Dedifferentiated amniotic fluid mesenchymal stem cell (primary cell): ENCODE measurements at regions not wholly inside any gene's neighbourhood (a gene's known extent, or its start where the extent isn't known, plus 50 kb on each side); places are given as distances from the start of the nearest gene placed in this dataset.
"Not testable (repeated sequence)": the region's sequence is repeated elsewhere in the genome, so short reads cannot be mapped to it uniquely, and the experiment has no call there.

Experiments used
- DNase-seq: peaks from one replicate; pipeline ENCODE4 v3.0.0-alpha.2; 2016; ENCODE audit errors: extremely low spot score

DNA sequence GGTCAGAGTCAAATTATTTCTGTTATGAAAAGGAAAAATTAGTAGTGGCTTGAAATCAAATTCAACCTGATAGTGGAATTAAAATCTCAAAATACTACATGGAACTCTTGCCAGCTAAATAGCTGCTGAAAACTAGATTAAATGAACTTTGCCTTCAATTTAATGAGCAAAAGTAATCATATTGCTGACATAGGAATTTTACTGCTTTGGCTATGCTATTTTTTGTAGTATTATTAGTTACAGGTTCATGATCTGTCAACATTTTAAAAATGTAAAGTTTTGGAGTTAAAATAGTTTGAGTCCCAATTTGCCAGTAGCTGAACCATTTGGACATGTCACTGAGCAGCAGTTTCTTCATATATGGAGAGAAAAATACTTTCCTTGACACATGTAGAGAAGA, 81.4 kb downstream of the RERGL start:
- DNase-seq, result no peak

DNA sequence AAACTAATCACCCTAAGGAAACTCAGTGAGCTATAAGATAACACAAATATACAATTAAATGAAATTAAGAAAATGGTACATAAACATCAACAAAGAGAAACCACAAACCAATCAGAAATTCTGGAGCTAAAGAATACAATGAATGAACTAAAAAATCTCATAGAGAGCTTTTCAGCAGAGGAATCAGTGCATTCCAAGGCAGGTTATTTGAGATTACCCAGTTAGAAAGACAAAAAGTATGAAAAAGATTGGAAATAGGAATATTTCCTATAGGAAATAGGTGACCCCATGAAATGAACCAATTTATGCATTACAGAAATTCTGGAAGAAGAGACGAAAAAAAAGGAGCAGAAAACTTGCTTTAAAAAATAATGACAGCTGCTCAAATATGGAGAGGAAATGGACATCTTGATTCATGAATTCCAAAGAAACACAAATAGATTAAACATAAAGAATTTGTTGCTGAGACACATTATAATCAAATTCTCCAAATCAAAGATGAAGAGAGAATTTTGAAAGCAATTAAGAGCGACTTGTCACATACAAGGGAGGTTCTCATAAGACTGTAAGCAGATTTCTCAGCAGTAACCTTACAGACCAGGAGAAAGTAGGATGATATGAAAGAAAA, 90.7 kb downstream of the RERGL start:
- DNase-seq, result no peak

DNA sequence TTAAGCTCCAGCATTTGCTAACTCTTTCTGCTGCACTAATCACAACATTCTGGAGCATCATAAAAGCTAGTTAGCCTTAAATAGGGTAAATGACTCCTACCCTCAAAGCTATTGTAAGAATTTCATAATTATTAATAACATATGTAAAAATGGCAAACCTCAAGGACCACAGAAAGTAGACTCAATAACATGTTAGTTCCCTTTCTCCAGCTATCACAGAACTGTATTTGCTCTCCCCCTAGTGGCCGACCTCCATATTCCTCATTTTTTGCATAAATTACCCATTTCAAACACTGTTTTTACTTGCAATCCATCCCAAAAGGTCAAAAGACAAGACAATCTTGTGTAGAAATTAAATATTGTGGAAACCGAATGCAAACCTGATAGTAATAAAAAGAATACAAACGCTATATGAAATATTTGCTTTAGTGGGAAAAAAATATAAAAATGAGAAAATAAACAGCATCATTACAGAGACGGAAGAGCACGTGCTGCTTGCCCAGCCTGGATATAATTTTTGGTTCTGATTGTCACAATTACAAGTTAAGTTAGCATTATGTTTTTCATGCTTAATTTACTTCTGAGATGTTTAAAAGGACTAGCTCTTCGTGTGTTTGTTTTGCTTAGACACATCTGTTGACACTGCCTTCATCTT, 97.9 kb downstream of the RERGL start:
- peak; percentile 37 for DNase-seq

DNA sequence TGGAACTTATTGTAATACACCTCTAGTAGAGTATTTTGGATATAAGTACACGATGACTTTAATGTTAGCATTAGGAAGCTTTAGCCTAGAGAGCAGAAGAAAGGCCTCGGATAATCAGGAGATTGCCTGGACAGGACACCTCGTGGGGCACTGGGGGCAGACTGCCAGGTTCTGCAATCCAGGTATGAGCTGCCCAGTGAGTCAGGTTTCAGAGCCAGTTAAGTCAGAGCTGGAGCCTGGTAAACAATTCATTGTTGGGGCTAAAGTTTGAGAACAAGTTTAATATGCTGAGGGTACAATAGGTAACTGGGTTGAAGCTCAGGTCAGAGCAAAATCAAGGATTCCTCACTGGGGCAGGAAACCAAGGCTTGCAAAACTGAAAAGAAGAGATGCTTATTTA, 107.4 kb downstream of the RERGL start:
- no peak for DNase-seq

DNA sequence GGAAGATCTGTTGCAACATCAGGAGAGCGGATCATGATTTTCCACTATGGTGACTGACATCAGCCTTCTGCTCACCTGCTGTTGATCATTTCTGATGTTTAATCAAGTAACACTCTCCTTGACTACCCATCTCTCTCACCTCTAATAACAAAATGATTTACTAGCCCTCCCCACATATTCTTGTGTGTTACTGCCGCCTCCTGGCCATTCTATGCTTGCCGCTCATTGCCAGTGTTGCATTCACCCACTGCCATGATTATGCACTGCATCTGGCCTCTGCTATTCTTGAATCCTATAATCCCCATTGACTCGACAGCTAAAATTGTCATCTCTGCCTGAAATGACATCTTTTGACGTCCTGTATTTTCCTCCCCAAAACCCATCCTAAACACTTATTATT, 113.8 kb downstream of the RERGL start:
- no peak for DNase-seq

DNA sequence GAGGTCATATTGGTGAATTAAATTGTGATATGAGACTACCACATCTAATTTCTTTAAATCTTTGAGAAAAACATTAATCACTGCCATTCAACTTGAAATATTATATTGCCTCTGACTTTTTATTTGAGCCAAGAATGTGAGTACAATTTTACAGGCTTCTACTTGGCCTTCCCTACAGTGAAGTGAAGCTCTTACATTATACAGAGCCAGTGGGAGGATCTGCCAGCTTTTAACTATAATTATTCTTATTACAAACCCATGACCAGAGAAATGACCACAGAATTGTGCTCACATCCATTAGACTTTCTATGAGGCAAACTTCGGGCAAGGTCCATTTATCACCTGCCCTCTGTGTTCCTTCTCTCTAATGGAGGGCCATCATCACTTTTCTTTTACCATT, 114.2 kb downstream of the RERGL start:
- no peak for DNase-seq

DNA sequence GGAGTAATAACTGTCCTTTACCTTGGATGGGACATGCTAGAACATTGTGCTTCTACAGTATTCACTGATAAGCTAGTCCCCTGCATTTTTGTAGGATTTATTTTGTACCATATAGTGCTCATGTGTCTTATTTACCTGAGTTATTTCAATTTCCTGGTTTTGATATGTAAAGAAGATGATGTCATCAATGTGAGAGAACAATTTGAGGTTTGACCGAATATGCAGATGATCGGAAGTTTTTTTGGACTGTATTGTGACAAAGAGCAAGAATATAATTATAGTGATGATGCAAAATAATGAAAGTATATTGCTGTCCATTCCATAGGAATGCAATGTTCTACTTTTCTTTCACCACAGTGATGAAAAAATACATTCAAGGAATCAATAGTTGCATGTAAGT, 114.8 kb downstream of the RERGL start:
- no peak for DNase-seq

DNA sequence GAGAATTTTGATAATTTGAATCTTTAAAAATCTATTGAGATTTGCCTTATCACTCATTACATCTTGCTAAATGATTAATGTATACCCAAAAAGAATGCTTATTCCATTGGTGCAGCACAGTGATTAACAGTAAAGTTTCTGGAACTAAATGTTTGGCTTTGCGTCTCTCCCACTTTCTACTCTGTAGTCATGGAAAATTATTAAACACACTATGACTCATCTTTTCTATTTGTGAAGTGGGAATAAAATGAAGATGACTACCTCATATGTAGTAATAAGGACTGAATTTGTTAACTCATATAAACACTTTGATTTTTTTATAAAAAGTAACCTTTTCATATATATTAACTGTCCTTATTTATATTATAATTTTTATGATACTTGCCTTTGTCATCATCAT, 118.1 kb downstream of the RERGL start:
- DNase-seq, result no peak

DNA sequence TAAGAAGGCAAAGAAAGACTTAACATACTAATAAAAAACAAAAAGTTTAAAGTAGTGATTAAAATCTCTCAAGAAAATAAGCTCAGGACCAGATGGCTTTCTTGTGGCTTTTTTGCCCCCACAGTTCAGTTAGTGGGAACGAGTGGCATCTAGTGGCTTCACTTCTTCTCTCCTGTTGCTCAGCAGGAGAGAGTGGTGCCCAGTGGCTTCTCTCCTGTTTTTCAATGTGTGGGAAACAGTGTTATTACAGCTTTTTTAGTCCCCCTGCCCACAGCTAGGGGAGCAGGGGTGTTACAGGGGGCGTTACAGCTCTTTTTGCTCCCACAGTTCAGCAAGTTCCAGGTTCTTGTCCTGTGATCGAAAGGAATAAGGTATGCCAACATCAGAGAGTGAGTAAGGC, 135.2 kb downstream of the RERGL start:
- DNase-seq, result no peak

DNA sequence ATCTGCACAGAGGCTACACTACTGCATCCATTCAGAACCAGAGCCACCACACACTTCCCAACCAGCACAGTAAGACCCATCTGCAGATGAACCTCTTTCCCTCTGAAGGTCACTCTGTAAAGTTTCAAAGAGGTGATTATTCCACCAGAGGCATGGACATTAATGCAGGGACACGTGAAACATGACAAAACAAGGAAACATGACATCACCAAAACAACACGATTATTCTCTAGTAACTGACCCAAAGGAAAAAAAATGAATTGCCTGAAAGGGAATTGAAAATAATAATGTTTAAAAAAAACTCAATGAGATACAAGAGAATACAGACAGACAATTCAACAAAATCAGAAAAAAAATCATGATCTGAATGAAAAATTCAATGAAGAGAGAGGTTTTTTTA, 139.1 kb downstream of the RERGL start:
- DNase-seq, result no peak

DNA sequence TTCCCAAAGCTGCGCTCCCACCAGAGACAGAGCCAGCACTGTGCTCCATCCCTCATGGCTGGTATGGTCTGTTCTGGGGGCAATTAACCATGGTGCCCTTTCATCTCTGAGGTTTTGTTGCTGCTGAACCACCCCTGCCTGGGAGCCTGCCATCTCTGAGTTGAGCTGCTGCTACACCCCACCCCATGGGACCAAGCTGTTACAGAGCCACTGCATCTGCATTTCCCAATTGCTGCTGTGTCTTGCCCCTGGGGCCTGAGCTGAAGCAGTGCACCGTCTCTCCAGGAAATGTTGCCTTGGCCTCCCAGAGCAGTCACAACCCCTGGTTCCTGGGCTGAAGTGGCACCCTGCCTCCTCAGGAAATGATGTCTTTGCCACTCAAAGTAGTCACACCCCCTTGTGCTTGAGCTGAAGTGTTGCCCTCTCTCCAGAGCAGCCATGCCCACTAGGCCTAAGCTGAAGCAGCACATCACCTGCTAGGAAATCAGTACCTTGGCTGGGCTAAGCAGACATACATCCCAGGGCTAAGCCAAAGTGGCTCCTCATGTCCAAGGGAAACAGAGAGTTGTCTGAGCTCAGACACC, 140.3 kb downstream of the RERGL start:
- no peak for DNase-seq

DNA sequence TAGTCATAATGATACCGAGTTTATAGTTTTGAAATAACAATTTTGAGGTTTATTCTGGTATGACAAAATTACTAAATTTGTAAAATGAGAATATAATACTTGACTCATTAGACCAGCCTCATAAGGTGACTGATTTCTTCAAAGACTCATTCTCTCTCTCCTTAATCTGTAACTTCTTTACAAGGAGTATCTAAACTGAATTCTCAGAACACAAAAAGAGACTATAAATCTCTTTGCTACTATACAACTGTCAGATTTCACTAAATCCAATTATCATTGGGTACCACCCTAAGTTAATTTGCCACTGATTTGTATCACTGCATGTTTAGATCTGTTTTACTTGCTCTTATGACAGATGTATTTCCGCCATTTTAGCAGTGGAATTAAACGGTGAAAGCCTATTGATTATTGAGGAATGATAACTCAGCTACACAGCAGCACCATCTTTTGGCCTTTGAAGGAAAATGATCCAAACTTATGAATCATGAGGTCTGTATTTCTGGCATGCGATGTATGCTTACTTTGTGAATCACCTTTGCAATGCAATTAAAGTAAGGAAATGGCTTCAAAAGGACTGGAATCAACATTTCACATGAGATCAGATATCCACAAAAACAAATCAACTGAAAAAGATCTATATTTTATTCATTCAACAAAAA, 161.2 kb downstream of the RERGL start:
- peak; percentile 50 for DNase-seq

DNA sequence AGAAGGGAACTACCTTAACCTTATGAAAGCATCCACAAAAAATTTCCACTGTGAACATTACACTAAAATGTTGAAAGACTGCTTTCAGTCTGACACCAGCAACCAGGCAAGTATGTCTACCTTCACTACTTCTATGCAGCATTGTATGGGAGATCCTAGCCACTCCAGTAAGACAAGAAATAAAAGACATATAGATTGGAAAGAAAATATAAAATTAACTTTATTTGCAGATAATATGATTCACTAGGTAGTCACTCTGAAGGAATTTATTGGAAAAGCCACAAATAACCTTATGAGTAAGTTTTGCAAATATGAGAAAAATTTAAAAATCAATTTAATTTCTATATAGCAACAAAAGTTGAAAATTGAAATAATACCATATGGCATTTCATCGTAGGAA, 172.0 kb downstream of the RERGL start:
- DNase-seq, result no peak

DNA sequence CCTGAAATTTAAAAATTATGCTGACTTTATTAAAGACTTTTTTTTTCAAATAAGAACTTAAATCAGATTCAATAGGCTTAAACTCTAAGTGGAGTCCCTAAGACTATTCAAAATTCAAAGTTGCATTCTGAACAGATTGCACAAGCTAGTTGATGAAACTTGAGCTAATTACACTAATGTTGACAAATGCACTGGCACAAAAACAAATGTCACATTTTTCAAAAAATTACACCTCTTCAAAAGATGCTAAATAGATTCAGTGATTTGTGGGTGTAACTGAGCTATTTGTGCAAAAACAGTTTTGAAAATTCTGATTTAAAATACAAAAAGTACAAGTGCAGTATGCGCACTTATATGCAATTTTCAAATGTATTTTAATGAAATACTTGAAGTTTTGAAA, 205.4 kb downstream of the RERGL start:
- no peak for DNase-seq

DNA sequence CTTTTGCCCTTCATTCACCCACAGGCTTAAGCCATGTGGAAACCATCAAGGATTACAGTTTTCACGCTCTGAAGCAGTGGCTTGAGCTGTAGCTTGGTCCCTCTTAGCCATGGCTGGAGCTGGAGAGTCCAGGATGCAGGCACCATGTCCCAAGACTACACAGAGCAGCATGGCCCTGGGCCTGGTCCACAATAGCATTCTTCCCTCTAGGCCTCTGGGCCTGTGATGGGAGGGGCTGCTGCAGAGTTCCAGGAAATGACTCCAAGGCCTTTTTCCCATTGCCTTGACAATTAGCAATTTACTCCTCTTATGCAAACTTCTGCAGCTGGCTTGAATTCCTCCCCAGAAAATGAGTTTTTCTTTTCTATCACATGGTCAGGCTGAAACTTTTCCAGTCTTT, 211.3 kb downstream of the RERGL start:
- no peak for DNase-seq

DNA sequence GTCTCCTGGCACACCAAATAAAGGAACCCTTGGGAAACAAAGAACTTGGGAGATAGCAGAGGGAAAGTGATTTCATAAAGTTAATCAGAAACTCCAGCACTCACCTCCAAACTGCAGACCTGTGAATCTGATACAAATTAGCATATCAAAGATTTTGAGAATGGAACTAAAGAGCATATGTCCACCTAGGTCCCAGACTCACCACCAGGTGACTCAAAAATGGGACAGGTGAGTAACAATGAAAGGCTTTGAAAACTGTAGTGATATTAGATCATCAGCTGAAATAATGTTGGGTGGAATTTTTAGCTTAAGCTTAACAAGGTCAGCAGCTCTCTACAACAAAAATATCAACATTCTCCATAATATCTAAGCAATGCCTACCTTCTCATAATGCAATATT, 214.8 kb downstream of the RERGL start:
- DNase-seq, result no peak

DNA sequence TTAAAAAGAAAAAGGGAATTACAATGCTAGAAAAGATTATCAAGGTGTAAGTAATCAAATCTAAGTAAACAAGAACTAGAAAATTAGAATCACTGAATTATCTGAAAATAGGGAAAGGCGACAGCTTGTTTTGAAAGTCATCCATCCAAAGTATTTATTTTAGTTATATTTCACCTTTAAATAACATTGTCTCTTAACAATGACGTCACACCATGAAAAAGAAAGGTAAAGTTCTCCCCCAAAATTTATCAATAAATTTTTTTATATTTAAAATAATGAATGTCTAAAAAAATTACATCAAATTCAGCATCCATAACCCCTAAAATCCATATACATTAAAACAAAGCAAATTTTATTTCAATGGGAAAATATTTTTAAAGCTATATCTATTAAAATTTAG, 223.2 kb downstream of the RERGL start:
- DNase-seq, result no peak

DNA sequence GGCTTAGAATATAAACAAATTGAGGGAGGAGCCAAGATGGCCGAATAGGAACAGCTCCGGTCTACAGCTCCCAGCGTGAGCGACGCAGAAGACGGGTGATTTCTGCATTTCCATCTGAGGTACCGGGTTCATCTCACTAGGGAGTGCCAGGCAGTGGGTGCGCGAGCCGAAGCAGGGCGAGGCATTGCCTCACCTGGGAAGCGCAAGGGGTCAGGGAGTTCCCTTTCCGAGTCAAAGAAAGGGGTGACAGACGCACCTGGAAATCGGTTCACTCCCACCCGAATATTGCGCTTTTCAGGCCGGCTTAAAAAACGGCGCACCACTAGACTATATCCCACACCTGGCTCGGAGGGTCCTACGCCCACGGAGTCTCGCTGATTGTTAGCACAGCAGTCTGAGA, 234.4 kb downstream of the RERGL start:
- DNase-seq, result not testable (repeated sequence)

DNA sequence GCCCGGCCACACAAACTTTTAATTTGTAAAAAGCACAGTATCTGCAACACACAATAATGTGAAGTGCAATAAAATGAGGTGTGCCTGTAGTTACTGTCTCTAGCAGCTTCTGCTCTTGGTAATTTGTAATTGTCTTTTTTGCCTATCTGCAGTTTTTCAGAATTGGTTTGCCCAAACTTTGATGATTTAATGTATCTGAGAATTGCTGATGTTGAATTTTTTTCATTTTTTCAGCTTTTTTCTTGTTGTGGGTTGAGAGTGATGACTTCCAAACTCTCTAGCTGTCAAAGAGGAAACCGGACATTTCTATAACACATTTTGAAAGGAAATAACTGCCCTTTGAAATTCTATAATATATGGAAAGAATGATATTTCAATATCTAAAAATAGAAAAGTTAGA, 236.9 kb downstream of the RERGL start:
- DNase-seq, result no peak

DNA sequence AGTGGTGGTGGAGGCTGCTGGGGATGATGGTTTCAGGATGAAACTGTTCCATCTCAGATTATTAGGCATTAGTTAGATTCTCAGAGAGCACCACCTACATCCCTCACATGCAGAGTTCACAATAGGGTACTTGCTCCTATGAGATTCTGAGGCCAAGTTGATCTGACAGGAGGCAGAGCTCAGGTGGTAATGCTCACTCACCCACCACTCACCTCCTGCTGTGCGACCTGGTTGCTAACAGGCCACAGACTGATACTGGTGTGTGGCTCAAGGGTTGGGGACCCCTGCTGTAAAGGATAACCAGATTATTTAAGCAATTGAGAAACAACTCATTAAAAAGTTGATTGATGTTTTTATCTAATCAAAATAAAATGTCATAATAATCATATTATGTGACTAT, 248.5 kb downstream of the RERGL start:
- no peak for DNase-seq

DNA sequence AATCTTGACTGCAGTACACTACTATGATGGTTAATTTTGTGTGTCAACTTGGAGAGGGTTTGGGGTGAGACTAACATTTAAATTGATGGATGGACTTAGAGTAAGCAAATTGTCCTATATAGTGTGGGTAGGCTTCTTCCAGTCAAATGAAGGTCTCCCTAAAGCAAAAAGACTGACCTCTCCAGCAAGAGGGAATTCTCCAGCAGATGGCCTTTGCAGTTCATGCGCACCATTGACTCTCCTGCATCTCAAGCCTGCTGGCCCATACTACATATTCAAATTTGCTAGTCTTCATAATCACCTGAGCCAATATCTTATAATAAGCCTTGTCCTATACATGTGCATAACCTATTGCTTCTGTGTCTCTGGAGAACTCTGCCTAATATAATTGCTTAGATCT, 260.2 kb downstream of the RERGL start:
- no peak for DNase-seq

DNA sequence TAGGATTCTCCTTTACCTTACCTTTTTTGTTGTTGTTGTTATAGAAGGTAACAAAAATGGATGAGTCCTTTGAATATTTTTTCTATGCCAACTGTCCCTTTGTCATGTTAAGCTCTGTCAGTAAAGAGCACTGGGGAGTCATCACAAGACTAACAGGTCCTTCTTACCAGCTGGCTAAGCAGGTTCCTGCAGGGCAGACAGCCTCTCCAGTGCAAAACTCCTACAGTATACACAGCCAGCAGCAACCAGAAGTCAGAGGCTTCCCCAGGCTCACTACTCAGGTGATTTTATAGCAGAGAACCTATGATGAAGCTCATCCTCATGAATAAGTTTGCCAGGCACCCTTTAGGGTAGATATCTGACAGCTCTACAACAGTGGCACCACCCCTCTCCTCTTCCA, 271.1 kb downstream of the RERGL start:
- DNase-seq, result no peak

DNA sequence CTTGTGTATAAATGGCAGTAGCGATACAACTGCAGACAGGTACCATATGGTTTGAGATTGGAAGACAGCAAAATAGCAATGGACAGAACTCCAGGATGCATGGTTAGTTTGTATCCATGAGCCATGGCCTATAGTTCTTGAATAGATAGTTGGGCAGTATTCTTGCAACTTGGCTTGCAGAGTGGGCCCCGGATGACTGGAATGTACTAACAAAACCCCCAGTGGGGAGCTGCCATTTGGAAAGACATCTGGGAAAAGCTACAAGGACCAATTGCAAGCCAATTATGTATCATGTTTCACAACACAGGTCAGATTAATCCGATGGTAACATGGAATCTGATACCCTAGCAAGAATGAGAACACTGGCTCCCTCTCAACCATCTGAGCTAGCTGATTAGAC, 279.6 kb downstream of the RERGL start:
- no peak for DNase-seq
